K562 (cell line): ENCODE measurements at regions not wholly inside any gene's neighbourhood (a gene's known extent, or its start where the extent isn't known, plus 50 kb on each side); places are given as distances from the start of the nearest gene placed in this dataset.

Experiments used
- BHLHE40 ChIP-seq: IDR thresholded peaks from 2 replicates; pipeline ENCODE4 v1.6.1; 2011; ENCODE audit warnings: low read length, improper control_type of control experiment
- FOXM1 ChIP-seq, 2 experiments: fragments of 450-650 bp in 1 of 2; sonication (generic) in 1 of 2; formaldehyde crosslinking in 1 of 2; IDR thresholded peaks; 2 replicates each; pipeline versions ENCODE4 v1.6.1 to v1.9.0; 2017 to 2022; ENCODE audit warnings: low read depth in 2 of 2, mild to moderate bottlenecking in 2 of 2, missing genetic modification reagents in 1 of 2, moderate library complexity in 1 of 2
- MTA3 ChIP-seq: fragments of 450-650 bp; formaldehyde crosslinking; IDR thresholded peaks from 2 replicates; pipeline ENCODE4 v1.6.1; 2017; ENCODE audit warnings: mild to moderate bottlenecking, borderline replicate concordance
- NFIX ChIP-seq: fragments of 250-450 bp; sonication (Bioruptor Pico); IDR thresholded peaks from 2 replicates; pipeline ENCODE4 v1.4.0; 2020; ENCODE audit warnings: low read depth, mild to moderate bottlenecking, moderate library complexity
- POLR2G ChIP-seq: fragments of 200-400 bp; formaldehyde crosslinking; IDR thresholded peaks from 2 replicates; pipeline ENCODE4 v1.6.1; 2017; ENCODE audit warnings: low read depth, mild to moderate bottlenecking, antibody characterized with exemption, low read length, moderate library complexity
- TF ChIP-seq, protein P1 (sequence below): fragments of 250-450 bp; sonication (Bioruptor Pico); IDR thresholded peaks from 2 replicates; pipeline ENCODE4 v1.8.0; 2022; ENCODE audit warnings: moderate library complexity, mild to moderate bottlenecking, inconsistent platforms
- TF ChIP-seq, protein P2 (sequence below): sonication (generic); formaldehyde crosslinking; IDR thresholded peaks from 2 replicates; pipeline ENCODE4 v1.8.0; 2022; ENCODE audit warnings: mild to moderate bottlenecking, missing genetic modification reagents
- TF ChIP-seq, protein P3 (sequence below): fragments of 250-450 bp; sonication (Bioruptor Pico); IDR thresholded peaks from 2 replicates; pipeline ENCODE4 v1.8.0; 2022; ENCODE audit warnings: inconsistent platforms, mild to moderate bottlenecking, moderate library complexity, borderline replicate concordance
- TF ChIP-seq, protein P4 (sequence below), 2 experiments: IDR thresholded peaks; 2 replicates each; pipeline ENCODE4 v1.6.1; 2011; ENCODE audit warnings: borderline replicate concordance in 1 of 2, control low read depth in 1 of 2, low read depth in 1 of 2, low read length in 1 of 2, mild to moderate bottlenecking in 1 of 2, mixed read lengths in 1 of 2, moderate library complexity in 1 of 2; ENCODE audit not compliant: insufficient read depth in 1 of 2, insufficient read length in 1 of 2, poor library complexity in 1 of 2, severe bottlenecking in 1 of 2; ENCODE audit errors: extremely low read depth in 1 of 2
- TF ChIP-seq, protein P5 (sequence below): fragments of 450-650 bp; IDR thresholded peaks from 2 replicates; pipeline ENCODE4 v1.6.1; 2017; ENCODE audit warnings: mild to moderate bottlenecking, moderate library complexity

DNA sequence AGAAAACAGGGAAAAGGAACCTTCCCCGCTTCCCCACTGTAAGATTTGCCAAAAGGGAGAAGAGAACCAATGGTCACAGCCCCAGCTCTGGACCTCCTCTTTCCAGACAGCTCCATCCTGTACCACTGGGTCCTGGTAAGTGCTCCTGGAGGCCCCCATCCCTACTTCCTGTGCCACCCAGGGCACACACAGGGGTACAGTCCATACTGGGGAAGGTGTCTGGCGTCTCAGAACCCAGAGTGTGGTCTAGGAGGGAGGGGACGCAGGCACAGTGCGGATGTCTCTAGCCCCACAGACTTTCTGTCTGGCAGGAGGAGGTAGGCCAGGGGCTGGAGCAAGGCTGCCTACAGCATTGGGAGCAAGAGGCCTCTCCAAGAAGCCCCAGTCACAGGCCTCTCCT lies 213.3 kb upstream of the IGFBP3 start:
- TF ChIP-seq, protein P1, sequence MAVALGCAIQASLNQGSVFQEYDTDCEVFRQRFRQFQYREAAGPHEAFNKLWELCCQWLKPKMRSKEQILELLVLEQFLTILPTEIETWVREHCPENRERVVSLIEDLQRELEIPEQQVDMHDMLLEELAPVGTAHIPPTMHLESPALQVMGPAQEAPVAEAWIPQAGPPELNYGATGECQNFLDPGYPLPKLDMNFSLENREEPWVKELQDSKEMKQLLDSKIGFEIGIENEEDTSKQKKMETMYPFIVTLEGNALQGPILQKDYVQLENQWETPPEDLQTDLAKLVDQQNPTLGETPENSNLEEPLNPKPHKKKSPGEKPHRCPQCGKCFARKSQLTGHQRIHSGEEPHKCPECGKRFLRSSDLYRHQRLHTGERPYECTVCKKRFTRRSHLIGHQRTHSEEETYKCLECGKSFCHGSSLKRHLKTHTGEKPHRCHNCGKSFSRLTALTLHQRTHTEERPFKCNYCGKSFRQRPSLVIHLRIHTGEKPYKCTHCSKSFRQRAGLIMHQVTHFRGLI, result no peak
- TF ChIP-seq MTA3, result no peak
- TF ChIP-seq, protein P2, sequence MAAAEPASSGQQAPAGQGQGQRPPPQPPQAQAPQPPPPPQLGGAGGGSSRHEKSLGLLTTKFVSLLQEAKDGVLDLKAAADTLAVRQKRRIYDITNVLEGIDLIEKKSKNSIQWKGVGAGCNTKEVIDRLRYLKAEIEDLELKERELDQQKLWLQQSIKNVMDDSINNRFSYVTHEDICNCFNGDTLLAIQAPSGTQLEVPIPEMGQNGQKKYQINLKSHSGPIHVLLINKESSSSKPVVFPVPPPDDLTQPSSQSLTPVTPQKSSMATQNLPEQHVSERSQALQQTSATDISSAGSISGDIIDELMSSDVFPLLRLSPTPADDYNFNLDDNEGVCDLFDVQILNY (CRISPR knock-in tag), result no peak
- TF ChIP-seq, protein P3, sequence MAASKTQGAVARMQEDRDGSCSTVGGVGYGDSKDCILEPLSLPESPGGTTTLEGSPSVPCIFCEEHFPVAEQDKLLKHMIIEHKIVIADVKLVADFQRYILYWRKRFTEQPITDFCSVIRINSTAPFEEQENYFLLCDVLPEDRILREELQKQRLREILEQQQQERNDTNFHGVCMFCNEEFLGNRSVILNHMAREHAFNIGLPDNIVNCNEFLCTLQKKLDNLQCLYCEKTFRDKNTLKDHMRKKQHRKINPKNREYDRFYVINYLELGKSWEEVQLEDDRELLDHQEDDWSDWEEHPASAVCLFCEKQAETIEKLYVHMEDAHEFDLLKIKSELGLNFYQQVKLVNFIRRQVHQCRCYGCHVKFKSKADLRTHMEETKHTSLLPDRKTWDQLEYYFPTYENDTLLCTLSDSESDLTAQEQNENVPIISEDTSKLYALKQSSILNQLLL (CRISPR knock-in tag), result no peak
- TF ChIP-seq NFIX (CRISPR knock-in tag), result no peak
- no peak for TF ChIP-seq FOXM1 (IDR thresholded peaks at IDR 0.05; ENCODE audit: low read depth)
- no peak for TF ChIP-seq FOXM1 (CRISPR knock-in tag; IDR thresholded peaks at IDR 0.05; ENCODE audit: low read depth)
- TF ChIP-seq, protein P4, sequence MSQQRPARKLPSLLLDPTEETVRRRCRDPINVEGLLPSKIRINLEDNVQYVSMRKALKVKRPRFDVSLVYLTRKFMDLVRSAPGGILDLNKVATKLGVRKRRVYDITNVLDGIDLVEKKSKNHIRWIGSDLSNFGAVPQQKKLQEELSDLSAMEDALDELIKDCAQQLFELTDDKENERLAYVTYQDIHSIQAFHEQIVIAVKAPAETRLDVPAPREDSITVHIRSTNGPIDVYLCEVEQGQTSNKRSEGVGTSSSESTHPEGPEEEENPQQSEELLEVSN (IDR thresholded peaks at IDR 0.05; ENCODE audit: borderline replicate concordance in 1 of 2, extremely low read depth in 1 of 2, insufficient read depth in 1 of 2, insufficient read length in 1 of 2, low read depth in 1 of 2, low read length in 1 of 2, poor library complexity in 1 of 2, severe bottlenecking in 1 of 2), result no peak
- no peak for TF ChIP-seq BHLHE40
- TF ChIP-seq, protein P5, sequence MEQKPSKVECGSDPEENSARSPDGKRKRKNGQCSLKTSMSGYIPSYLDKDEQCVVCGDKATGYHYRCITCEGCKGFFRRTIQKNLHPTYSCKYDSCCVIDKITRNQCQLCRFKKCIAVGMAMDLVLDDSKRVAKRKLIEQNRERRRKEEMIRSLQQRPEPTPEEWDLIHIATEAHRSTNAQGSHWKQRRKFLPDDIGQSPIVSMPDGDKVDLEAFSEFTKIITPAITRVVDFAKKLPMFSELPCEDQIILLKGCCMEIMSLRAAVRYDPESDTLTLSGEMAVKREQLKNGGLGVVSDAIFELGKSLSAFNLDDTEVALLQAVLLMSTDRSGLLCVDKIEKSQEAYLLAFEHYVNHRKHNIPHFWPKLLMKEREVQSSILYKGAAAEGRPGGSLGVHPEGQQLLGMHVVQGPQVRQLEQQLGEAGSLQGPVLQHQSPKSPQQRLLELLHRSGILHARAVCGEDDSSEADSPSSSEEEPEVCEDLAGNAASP, result no peak
- no peak for TF ChIP-seq POLR2G
